Ishikawa (cell line): ENCODE measurements at regions not wholly inside any gene's neighbourhood (a gene's known extent, or its start where the extent isn't known, plus 50 kb on each side); places are given as distances from the start of the nearest gene placed in this dataset.
A peak's percentile ranks its signal among the peaks of the same experiment; 100 is the strongest.

Source experiments
- CEBPB ChIP-seq: IDR thresholded peaks from 2 replicates; pipeline ENCODE4 v1.6.1; 2012
- CREB1 ChIP-seq: IDR thresholded peaks from 2 replicates; pipeline ENCODE4 v1.6.1; 2012; ENCODE audit warnings: low read depth
- EGR1 ChIP-seq: IDR thresholded peaks from 2 replicates; pipeline ENCODE4 v1.6.1; 2012
- EP300 ChIP-seq: IDR thresholded peaks from 2 replicates; pipeline ENCODE4 v1.6.1; 2012; ENCODE audit warnings: borderline replicate concordance
- FOXM1 ChIP-seq: IDR thresholded peaks from 2 replicates; pipeline ENCODE4 v1.6.1; 2012; ENCODE audit warnings: low read depth, borderline replicate concordance
- MAX ChIP-seq: IDR thresholded peaks from 2 replicates; pipeline ENCODE4 v1.6.1; 2012
- NFIC ChIP-seq: IDR thresholded peaks from 2 replicates; pipeline ENCODE4 v1.6.1; 2012
- RAD21 ChIP-seq: IDR thresholded peaks from 2 replicates; pipeline ENCODE4 v1.6.1; 2012; ENCODE audit warnings: low read depth
- REST ChIP-seq: IDR thresholded peaks from 2 replicates; pipeline ENCODE4 v1.6.1; 2012; ENCODE audit warnings: low read depth, mild to moderate bottlenecking
- TAF1 ChIP-seq: IDR thresholded peaks from 2 replicates; pipeline ENCODE4 v1.6.1; 2012; ENCODE audit warnings: low read depth, mild to moderate bottlenecking
- TCF12 ChIP-seq: IDR thresholded peaks from 2 replicates; pipeline ENCODE4 v1.6.1; 2012; ENCODE audit warnings: low read depth
- TEAD4 ChIP-seq: IDR thresholded peaks from 2 replicates; pipeline ENCODE4 v1.6.1; 2012
- USF1 ChIP-seq: IDR thresholded peaks from 2 replicates; pipeline ENCODE4 v1.6.1; 2012
- YY1 ChIP-seq: IDR thresholded peaks from 2 replicates; pipeline ENCODE4 v1.6.1; 2012; ENCODE audit warnings: low read depth
- ZBTB7A ChIP-seq: IDR thresholded peaks from 2 replicates; pipeline ENCODE4 v1.6.1; 2012; ENCODE audit warnings: low read depth

GRCh38 chr2:219723311-219723710 is 95.9 kb downstream of the SLC4A3 start:
- TF ChIP-seq CEBPB = no peak
- no peak for TF ChIP-seq TAF1
- no peak for TF ChIP-seq EGR1
- no peak for TF ChIP-seq MAX
- TF ChIP-seq CREB1 = no peak
- TF ChIP-seq FOXM1 = no peak
- TF ChIP-seq EP300 = no peak
- no peak for TF ChIP-seq RAD21
- no peak for TF ChIP-seq YY1

GRCh38 chr2:219724628-219725027 is 97.2 kb downstream of the SLC4A3 start:
- TF ChIP-seq YY1 (no peak), CEBPB (no peak), FOXM1 (no peak), USF1 (no peak), TEAD4 (no peak), TCF12 (no peak), REST (no peak), EP300 (no peak), EGR1 (no peak), TAF1 (no peak), CREB1 (no peak), NFIC (no peak), ZBTB7A (no peak), RAD21 (no peak), MAX (no peak)

- no peak for TF ChIP-seq EGR1
- TF ChIP-seq RAD21 = peak; percentile 16; the same call in 1 of the 2 replicates
- TF ChIP-seq NFIC = no peak
- no peak for TF ChIP-seq TEAD4
Measured at GRCh38 chr2:219726916-219727315, 99.5 kb downstream of the SLC4A3 start.

GRCh38 chr2:219727771-219728429 is 100.5 kb downstream of the SLC4A3 start:
- no peak for TF ChIP-seq TEAD4
- no peak for TF ChIP-seq FOXM1
- TF ChIP-seq TCF12 = no peak

- TF ChIP-seq USF1 (no peak), RAD21 (no peak), EP300 (no peak), YY1 (no peak), EGR1 (no peak), MAX (no peak), REST (no peak), NFIC (no peak), TCF12 (no peak)
Measured at GRCh38 chr2:219728991-219729487, 101.6 kb downstream of the SLC4A3 start.

GRCh38 chr2:219731173-219731572 is 103.7 kb downstream of the SLC4A3 start:
- TF ChIP-seq EP300 = no peak

- TF ChIP-seq TAF1 (no peak), USF1 (no peak), EGR1 (no peak)
Measured at GRCh38 chr2:219733106-219733505, 105.7 kb downstream of the SLC4A3 start.
